Mesothelial cell of epicardium (in vitro differentiated cells): ENCODE measurements at regions not wholly inside any gene's neighbourhood (a gene's known extent, or its start where the extent isn't known, plus 50 kb on each side); places are given as distances from the start of the nearest gene placed in this dataset.

Experiments used
- DNase-seq, 2 experiments: peaks; one replicate each; pipeline ENCODE4 v3.0.0; 2021; ENCODE audit warnings: low spot score in 2 of 2; ENCODE audit not compliant: unreplicated experiment in 2 of 2
- H3K27ac Mint-ChIP-seq: 2 replicates; pipeline ENCODE4 v1.8.0; 2021; ENCODE audit warnings: mixed read lengths
- H3K27me3 Mint-ChIP-seq: 2 replicates; pipeline ENCODE4 v1.8.0; 2021; ENCODE audit warnings: low read depth, mixed read lengths
- H3K36me3 Mint-ChIP-seq: 2 replicates; pipeline ENCODE4 v1.8.0; 2021; ENCODE audit warnings: mixed read lengths
- H3K4me1 Mint-ChIP-seq: 2 replicates; pipeline ENCODE4 v1.8.0; 2021; ENCODE audit warnings: mixed read lengths
- H3K4me3 Mint-ChIP-seq: 2 replicates; pipeline ENCODE4 v1.8.0; 2021; ENCODE audit warnings: mild to moderate bottlenecking, moderate library complexity, mixed read lengths
- H3K9me3 Mint-ChIP-seq: 2 replicates; pipeline ENCODE4 v1.8.0; 2021; ENCODE audit warnings: mixed read lengths
- CTCF ChIP-seq: fragments of 200-600 bp; sonication (generic); IDR thresholded peaks from one replicate; pipeline ENCODE4 v1.5.0; 2021; ENCODE audit warnings: antibody characterized with exemption; ENCODE audit not compliant: unreplicated experiment

- no peaks in the 10 kb centered on the region for H3K36me3 Mint-ChIP-seq
- no peaks in the 10 kb centered on the region for H3K27me3 Mint-ChIP-seq
- no peak overlapping the region for H3K27ac Mint-ChIP-seq
- TF ChIP-seq CTCF: no peak
- H3K4me3 Mint-ChIP-seq: no peak overlapping the region
- peaks cover 21% of the 10 kb centered on the region for H3K9me3 Mint-ChIP-seq
- no peaks in the 10 kb centered on the region for H3K4me1 Mint-ChIP-seq
- DNase-seq: no peak
These were observed 156.1 kb upstream of the NCK2 start for GRCh38 chr2:105588581-105588980.

- TF ChIP-seq CTCF: no peak
- Mint-ChIP-seq H3K4me3 (no peak overlapping the region), H3K9me3 (peaks cover 21% of the 10 kb centered on the region), H3K27me3 (no peaks in the 10 kb centered on the region), H3K36me3 (no peaks in the 10 kb centered on the region), H3K27ac (no peak overlapping the region), H3K4me1 (no peaks in the 10 kb centered on the region)
- no peak for DNase-seq
These were observed 157.1 kb upstream of the NCK2 start for GRCh38 chr2:105587637-105588036.

GRCh38 chr2:105584435-105585010, 160.2 kb upstream of the NCK2 start:
- no peak overlapping the region for H3K27ac Mint-ChIP-seq

GRCh38 chr2:105582952-105583660, 161.6 kb upstream of the NCK2 start:
- Mint-ChIP-seq H3K27me3 (no peaks in the 10 kb centered on the region), H3K27ac (no peak overlapping the region), H3K4me3 (no peak overlapping the region), H3K36me3 (no peaks in the 10 kb centered on the region), H3K4me1 (no peaks in the 10 kb centered on the region), H3K9me3 (peaks cover 10% of the 10 kb centered on the region)
- no peak for TF ChIP-seq CTCF
- no peak for DNase-seq

More at GRCh38 chr2:105584435-105585010, 160.2 kb upstream of the NCK2 start:
- Mint-ChIP-seq H3K27me3 (no peaks in the 10 kb centered on the region), H3K4me1 (no peaks in the 10 kb centered on the region), H3K36me3 (no peaks in the 10 kb centered on the region), H3K9me3 (peaks cover 20% of the 10 kb centered on the region), H3K4me3 (no peak overlapping the region)
- DNase-seq: no peak
- TF ChIP-seq CTCF: no peak

- H3K36me3 Mint-ChIP-seq: no peaks in the 10 kb centered on the region
- H3K27ac Mint-ChIP-seq: no peak overlapping the region
- TF ChIP-seq CTCF: no peak
- no peak for DNase-seq
- no peaks in the 10 kb centered on the region for H3K9me3 Mint-ChIP-seq
- H3K27me3 Mint-ChIP-seq: no peaks in the 10 kb centered on the region
- peaks cover 3% of the 10 kb centered on the region for H3K4me1 Mint-ChIP-seq
- H3K4me3 Mint-ChIP-seq: no peak overlapping the region
These were observed 163.2 kb upstream of the NCK2 start for GRCh38 chr2:105581555-105581944.
